HT1080 (cell line): ENCODE measurements at regions not wholly inside any gene's neighbourhood (a gene's known extent, or its start where the extent isn't known, plus 50 kb on each side); places are given as distances from the start of the nearest gene placed in this dataset. TPM values are rescaled to one million over a fixed set of nuclear protein-coding genes. Genes with fewer than 3 reads are reported as not detected.

Source experiments
- DNase-seq: peaks from one replicate; pipeline ENCODE4 v3.0.0-alpha.2; 2015; ENCODE audit warnings: low read depth
- small RNA-seq: library from RNA; depleted of rRNA; stranded (forward); fragments of <200 nt; gene quantifications from one replicate; pipeline ENCODE3, GENCODE V24; 2014

DNA sequence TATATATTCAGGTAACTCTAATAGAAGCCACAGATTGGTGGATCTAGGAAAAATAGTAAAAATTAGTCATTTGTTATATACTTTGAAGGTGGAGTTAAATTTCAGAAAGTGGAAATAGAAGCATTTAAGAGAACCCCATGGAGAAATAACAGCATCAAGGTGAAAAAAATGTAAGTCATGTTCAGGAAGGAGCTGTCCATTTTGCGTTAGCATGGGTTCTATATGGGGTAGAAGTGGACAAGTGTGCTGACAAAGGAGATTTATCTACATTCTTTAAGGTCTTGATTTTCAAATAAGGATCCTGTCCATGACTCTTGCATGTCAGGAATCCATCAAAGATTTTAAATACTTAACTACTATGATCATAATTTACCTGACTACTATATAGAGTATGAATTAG lies 50.2 kb upstream of the ROBO1 start:
- DNase-seq = no peak

Small RNA genes lying in the stretch of these regions (small RNA-seq; reads per million reads assigned to genes)
- not detected for gene AC108740.1
